GM18907 (cell line): ENCODE measurements at regions not wholly inside any gene's neighbourhood (a gene's known extent, or its start where the extent isn't known, plus 50 kb on each side); places are given as distances from the start of the nearest gene placed in this dataset.
"Not testable (repeated sequence)": the region's sequence is repeated elsewhere in the genome, so short reads cannot be mapped to it uniquely, and the experiment has no call there.

Experiments used
- ATAC-seq: cut with Tn5 transposase; IDR thresholded peaks from one replicate; pipeline ENCODE4 v1.9.1; 2021; ENCODE audit warnings: mild to moderate bottlenecking, moderate library complexity; ENCODE audit not compliant: unreplicated experiment

DNA sequence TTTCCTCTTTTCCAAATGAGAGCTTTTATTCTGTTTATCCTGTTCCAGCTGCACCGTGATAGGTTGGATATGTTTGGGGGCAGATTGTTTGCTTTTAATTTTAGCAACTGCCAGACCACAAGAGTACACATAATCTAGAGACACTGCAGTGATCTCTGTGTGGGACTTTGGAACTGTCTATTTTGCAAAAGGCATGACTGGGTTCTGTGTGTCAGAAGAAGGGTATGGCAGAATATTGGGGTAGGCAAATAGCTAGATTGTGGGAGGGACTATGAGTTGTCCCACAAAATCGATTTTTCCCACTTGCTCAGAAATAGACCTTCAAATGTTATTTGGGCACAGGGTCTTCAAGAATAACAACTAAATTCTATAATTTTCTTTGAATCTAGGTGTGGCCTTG, 275.9 kb upstream of the KITLG start:
- ATAC-seq, result no peak

DNA sequence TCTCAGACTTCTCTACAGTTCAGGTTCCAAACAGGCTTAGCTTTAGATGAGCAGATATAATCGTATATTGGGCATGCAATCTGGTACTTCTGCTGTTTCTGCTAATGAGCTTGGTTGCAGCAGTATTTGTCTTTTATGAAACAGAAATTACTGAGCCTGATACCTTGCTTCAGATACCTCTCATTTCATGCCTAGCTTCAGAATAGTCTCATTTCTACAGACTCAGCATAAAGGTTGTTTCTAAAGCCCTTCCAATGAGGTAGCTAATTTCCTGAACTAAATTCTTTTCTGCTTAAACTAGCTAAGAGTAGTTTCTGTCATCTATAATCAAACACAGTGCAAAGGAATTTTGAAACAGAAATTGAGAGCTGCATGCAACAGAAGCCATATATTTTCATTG, 275.0 kb upstream of the KITLG start:
- ATAC-seq, result no peak

DNA sequence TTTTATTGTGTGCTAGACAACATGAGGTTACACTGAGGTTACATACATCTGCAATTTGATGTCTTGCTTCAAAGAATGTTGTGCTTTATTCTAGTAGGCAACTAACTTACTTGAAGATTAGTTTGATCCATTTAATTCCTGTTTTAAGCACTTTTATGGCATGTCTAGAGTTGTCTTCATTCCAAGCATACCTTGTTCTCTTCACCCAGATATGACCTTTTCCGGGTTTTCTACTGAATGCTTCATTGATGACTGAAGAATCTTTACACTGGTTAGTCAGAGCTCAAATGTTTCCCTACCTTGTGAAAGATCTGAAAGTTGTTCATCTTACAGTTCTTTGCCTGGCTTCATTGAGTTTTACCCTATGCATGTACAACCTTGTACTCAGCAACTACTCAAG, 274.0 kb upstream of the KITLG start:
- no peak for ATAC-seq

DNA sequence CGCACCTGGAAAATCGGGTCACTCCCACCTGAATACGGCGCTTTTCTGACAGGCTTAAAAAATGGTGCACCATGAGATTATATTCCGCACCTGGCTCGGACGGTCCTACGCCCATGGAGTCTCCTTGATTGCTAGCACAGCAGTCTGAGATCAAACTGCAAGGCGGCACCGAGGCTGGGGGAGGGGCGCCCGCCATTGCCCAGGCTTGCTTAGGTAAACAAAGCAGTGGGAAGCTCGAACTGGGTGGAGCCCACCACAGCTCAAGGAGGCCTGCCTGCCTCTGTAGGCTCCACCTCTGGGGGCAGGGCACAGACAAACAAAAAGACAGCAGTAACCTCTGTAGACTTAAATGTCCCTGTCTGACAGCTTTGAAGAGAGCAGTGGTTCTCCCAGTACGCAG, 267.0 kb upstream of the KITLG start:
- not testable (repeated sequence) for ATAC-seq

DNA sequence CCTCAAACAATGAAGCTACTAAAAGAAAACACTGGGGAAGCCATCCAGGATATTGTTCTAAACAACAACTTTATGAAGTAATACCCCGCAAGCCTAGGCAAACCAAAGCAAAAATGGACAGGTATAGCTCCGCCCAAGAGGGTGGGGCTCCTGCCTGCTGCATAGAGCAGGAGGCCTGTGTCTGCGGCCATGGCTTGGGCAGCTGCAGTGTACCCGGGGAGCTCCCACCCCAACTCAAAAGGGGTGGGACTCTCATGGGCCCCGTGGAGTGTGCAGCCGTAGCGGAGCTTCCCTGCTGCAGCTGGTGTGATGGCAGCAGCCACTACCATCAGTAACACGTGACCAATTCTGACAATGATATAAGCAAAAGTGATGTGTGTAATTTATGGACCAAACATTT, 264.2 kb upstream of the KITLG start:
- no peak for ATAC-seq

DNA sequence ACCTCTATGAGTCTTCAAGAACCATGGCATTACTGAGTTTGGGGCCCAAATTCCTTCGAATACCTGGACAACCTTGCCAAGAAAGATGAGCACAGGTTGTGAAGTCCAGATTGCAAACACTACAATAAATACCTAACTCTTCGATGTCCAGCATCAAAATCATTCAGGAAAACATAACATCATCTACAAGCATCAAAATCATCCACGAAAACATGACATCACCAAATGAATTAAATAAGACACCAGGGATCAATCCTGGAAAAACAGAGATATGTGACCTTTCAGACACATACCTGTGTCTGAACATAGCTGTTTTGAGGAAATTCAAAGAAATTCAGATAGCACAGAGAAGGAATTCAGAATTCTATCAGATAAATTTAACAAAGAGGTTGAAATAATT, 262.0 kb upstream of the KITLG start:
- no peak for ATAC-seq

DNA sequence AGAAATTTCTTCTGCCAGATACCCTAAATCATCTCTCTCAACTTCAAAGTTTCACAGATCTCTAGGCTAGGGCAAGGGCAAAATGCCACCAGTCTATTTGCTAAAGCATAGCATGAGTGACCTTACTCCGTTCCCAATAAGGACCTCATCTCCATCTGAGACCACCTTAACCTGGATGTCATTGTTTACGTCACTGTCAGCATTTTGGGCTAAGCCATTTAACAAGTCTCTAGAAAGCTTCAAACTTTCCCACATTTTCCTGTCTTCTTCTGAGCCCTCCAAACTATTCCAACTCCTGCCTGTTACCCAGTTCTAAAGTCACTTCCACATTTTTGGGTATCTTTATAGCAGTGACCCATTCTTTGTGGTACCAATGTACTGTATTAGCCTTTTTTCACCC, 259.2 kb upstream of the KITLG start:
- no peak for ATAC-seq

DNA sequence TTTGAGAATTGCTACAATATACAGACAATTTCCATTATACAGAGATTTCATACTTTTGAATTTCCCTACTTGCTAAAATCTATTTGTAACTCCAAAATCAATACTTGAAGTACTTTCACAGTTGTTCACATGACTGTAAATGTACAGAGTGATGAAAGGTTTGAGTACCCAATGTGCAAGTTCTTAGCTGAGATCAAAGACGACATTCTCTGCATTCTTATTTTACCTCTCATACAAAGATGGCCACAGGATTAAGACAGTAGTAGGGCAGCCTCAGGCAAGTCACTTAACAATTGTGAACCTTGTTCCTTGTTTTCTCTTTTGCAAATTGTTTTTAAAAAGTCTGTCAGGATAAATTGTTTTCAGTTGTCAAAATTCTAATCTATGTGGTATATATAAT, 255.9 kb upstream of the KITLG start:
- ATAC-seq, result no peak

DNA sequence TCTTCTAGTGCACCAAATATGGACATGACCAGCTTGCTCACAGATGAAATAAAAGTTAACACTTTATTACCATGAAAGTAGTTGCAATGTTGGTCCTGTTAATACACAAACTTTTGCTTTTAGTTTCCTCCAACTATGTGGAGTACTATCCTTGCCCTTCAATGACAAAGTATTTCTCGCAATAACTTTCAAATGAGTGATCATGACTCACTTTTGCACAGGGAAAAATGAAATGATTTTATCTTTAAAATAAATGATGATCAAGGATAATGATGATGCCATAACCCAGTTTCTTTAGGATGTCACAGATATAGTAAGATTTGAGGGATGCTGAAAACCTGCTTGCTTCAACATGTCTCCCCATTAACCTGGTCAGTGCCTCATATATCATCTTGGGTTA, 254.0 kb upstream of the KITLG start:
- no peak for ATAC-seq

DNA sequence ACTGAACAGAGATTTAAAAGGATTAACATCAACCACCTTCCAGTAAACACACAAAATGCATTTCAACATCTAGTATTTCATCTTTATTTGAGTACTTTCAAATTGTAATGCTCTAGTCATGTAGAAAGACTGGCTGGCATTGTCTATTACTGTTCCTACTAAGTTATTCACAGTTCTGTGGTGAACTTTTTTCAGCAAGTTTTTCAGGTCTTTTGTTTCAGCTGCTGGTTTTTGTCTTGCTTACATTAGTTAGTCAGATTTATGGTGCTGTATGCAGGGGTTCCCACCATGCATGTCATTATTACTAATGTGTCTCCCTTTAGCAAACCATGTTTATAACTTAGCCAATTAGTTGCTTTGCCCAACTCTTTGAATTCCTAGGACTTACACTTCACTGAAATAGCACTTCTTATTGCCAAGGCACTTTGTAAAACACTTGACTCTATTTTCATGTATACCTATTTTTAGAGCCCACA, 253.4 kb upstream of the KITLG start:
- ATAC-seq, result no peak

DNA sequence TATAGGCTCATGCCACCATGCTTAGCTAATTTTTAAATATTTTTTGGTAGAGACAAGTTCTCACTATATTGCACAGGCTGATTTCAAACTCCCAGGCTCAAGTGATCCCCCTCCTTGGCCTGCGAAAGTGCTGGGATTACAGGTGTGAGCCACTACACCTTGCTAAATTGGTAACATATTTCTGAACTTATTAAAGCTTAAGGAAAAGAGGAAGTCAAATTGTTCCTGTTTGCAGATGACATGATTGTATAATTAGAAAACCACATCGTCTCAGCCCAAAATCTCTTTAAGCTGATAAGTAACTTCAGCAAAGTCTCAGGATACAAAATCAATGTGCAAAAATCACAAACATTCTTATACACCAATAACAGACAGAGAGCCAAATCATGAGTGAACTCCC, 248.3 kb upstream of the KITLG start:
- not testable (repeated sequence) for ATAC-seq

DNA sequence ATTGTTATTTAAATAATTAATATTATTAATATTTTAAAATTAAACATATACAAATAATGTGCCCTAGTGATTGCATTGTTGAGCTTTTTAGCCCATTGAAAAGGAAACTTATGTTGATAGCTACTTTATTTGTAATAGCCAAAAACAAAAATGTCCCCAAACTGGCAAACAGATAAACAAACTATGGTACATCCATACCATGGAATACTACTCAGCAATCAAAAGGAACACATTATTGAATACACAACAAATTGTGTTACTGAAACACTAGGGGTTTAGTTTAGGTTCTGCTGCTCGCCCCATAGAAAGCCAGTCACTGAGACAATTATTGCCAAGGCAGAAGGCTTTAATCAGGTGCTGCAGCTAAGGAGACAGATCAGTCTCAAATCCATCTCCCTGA, 239.7 kb upstream of the KITLG start:
- no peak for ATAC-seq

DNA sequence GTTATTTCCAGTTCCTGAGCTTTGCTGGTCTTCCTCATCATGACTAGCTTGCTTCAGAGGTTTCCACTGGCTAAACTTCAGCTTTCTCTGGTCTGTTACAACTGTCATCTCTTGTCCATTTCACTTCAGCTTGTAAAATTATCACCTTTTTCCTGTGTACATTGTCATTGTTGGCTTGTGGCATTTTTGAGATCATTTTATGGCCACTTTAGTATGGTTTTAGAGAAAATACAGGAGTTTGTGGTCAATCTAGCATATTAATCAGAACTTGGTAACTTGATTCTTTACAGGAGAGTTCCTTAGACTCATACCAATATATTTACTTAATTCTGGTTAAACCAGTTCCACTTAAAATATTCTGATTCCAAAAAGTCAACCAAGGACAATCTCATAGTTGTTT, 235.9 kb upstream of the KITLG start:
- ATAC-seq, result no peak

DNA sequence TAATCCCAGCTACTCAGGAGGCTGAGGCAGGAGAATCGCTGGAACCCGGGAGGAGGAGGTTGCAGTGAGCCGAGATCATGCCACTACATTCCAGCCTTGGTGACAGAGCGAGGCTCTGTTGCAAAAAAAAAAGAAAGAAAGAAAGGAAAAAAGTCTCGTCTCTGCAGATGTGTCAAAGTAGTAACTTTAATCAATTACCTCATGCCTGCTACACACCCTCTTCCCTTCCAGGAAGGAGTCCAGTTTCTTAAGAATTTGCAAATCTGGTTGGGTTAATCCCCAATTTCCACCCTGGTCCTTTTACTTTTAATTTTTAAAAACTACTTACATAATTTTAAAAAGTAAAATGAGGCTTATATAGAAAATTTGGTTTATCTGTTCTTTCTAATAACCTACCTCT, 234.5 kb upstream of the KITLG start:
- ATAC-seq, result no peak

DNA sequence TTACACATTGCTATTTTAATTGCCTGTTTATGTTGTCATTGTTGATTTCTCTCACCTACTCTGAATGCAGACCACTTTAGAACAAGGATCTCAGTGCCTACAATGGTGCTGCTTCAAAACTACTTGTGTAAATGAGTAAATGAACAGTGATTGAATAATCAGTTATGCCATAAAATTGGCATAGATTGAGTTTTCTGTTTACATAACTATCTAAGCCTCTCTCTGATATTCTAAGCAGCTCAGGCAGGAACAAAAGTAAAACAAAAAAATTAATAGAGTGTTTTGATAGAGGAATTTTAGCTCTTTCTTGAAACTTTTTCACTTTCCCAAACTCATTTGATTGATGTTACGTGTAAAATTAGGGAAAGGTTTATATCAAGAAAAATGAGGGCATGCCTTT, 232.3 kb upstream of the KITLG start:
- no peak for ATAC-seq

DNA sequence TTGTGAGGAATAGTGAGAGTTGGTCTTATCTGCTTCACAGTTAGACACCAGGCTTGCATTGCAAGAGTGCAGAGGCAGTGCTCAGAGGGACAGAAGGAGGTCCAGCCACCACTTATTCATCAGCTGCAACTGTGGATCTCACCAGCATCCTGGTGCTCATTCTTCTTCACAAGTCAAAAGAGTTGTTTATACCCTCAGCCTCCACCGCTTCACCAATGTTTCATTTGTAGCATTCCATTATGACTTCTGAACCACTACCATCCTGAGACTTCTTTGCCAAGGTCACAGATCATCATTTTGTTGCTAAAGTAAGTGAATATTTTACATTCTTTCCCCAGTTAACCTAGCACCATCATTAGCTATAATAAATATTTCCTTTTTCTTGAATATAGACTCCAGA, 230.5 kb upstream of the KITLG start:
- ATAC-seq, result no peak

DNA sequence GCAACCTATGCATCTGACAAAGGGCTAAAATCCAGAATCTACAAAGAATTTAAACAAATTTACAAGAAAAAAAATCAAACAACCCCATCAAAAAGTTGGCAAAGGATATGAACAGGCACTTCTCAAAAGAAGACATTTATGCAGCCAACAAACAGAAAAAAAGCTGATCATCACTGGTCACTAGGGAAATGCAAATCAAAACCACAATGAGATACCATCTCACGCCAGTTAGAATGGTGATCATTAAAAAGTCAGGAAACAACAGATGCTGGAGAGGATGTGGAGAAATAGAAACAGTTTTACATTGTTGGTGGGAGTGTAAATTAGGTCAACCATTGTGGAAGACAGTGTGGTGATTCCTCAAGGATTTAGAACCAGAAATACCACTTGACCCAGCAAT, 229.6 kb upstream of the KITLG start:
- ATAC-seq, result not testable (repeated sequence)

DNA sequence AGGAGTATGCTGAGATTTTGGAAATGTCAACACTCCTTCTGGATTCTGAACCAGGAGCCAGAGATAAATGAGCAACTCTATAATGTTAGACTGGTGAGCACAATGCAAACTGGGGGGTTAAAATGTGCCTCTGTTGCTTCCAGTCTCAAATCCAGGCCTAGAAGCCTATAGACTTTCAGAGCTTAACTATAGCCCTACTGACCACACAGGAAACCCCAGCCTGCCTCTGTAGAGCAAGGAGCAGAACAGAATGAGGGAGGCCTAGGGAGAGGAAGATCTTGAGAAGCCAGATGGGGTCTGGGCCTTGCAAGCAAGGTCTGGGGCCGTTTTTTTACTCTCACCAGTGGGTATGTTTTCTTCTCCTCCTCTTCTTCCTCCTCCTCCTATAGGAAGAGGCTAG, 225.4 kb upstream of the KITLG start:
- peak; percentile 61 for ATAC-seq

DNA sequence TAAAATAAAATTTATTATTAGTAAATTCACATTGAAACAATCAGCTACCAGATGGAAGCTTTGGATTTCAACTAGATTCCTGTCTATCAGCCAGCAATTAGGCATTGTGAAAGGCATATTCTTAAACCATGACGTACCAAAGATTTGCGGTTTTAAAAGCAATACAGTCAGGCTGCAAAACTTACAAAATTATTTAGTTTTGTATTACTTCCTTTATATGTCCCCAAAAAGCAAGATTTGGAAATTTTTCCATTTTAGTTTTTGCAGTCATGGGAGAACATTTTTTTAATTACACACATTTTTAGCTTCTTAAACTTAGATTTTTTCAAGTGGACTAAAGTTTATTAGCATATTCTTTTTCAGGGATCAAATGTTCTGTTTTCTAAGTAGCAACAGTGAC, 225.0 kb upstream of the KITLG start:
- no peak for ATAC-seq

DNA sequence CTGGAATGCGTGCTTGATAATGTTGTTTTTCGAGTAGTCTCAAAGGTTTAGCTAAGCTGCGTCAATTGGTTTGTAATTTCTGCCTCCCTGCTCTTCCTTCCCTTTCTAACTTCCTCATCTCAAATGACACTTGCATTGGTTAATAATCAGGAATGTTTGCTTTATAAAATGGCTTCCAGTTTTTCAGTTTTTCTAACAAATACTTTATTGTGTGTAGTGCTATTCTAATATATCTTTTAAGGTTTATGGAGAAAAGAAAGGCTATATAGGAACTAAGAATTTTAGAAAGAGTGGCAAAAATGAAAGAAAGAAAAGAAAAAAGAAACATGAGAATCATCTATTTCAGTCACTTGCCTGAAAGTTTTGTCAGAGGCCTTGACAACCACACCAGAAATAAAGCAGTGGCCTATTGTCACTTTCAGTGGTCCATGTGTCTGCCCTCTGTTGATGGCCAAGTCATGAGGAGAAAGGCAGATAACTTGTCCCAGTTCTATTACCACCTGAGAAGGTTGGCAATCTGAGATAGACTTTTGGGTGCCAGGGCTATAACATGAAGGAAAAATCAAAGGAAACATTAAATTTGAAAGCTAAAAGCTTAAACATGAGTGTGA, 221.9 kb upstream of the KITLG start:
- ATAC-seq, result no peak

DNA sequence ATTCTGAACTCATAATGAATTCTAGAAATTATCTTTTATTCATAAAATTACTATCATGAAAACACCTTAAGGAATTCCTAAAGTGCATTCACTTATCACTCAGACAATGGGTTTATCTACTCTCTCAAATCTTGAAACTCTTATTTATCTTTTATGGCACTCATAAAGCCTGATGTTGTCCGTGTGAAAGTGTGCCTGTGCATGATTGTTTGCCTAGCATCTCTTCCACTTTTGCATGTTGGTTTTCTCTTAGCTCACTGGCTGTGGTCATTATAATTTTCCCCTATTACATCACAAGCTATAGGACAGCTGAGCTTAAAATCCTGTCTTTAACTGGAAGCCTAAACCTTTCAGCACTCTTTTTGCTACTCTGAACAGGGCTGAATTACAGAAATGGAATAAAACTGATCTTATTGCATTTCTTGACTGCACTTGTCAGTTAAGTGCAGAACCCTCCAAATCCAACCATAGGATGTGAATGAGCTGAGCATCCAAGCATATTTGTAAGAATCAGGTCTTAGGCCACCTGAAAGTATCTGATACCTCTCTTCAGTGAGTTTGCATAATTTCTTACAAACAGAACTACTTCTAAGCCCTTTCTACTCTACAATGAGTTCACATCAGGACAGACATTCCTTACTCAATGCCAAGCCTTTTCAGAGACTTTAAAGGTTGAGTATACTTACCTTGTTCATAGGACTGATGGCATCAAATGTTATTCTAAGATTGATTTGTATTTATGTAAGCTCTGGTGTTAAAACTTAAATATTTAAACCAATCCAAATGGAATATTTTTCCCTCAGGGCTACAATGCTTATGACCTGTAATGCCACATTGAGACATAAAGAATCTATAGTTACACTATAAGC, 221.2 kb upstream of the KITLG start:
- no peak for ATAC-seq

DNA sequence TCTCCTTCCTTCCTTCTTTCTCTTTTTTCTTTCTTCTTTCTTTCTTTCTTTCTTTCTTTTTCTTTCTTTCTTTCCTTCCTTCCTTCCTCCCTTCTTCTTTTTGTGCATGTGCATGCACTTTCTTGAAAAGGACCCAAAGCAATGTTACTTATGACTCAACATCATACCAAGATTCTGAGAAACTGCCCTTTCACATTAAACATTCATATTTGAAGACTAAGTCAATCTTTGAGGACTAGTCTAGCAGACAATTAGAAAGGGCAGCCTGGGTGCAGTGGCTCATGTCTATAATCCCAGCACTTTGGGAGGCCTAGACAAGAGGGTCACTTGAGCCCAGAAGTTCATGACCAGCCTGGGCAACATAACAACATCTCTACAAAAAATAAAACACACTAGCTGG, 212.8 kb upstream of the KITLG start:
- ATAC-seq, result no peak

DNA sequence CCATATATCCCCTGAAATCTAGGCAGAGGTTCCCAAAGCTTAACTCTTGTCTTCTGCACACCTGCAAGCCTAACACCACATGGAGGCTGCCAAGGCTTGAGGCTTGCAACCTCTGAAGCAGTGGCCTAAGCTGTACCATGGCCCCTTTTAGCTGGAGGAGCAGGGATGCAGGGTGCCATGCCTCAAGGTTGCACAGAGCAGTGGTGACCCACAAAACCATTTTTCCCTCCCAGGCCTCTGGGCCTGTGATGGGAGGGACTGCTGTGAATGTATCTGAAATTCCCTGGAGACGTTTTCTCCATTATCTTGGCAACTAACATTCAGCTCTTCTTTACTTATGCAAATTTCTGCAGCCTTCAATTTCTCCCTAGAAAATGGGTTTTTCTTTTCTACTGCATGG, 210.0 kb upstream of the KITLG start:
- ATAC-seq, result no peak
